Pons (tissue), 1 donor: ENCODE measurements at regions not wholly inside any gene's neighbourhood (a gene's known extent, or its start where the extent isn't known, plus 50 kb on each side); places are given as distances from the start of the nearest gene placed in this dataset.

Experiments
- DNase-seq: peaks from one replicate; pipeline ENCODE4 v3.0.0-alpha.2; 2016; ENCODE audit warnings: low spot score

- no peak for DNase-seq
Observed at GRCh38 chr20:23279836-23280235, 70.8 kb upstream of the NXT1 start.

DNA sequence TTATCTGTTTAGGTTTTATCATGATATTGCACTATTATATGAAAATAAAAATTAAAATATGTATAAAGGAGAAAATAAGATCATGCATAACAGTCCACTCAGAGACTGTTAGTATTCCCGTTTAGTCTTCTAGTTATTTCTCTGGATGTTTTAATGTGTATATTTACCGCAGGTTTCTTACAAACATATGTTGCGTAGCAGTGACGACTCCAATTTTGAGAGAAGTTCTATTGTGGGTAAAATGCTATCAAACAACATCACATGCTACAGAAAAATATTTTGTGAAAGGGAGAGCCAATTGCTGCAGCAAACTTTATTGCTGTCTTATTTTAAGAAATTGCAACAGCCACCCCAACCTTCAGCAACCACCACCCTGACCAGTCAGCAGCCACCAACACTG lies 72.4 kb upstream of the NXT1 start:
- no peak for DNase-seq

GRCh38 chr20:23277316-23277715 lies 73.3 kb upstream of the NXT1 start:
- no peak for DNase-seq

DNA sequence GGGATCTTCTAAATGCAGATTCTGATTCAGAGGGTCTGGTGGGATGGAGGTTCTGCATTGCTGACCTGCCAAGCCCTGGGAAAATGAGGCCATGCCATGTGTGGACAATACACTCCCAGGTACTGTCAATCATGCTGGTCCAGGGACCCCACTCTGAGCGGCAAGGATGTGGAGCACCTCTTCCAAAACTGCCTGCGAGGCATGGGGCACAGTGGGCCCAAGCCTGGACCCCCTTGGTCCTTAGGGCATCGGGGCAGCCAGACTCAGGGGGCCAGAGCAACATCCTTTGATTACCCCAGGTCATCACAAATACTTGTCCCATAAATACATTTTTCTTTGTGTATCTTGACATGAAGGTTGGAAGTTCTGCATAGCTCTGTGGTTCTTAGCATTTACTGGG lies 76.8 kb upstream of the NXT1 start:
- no peak for DNase-seq

DNA sequence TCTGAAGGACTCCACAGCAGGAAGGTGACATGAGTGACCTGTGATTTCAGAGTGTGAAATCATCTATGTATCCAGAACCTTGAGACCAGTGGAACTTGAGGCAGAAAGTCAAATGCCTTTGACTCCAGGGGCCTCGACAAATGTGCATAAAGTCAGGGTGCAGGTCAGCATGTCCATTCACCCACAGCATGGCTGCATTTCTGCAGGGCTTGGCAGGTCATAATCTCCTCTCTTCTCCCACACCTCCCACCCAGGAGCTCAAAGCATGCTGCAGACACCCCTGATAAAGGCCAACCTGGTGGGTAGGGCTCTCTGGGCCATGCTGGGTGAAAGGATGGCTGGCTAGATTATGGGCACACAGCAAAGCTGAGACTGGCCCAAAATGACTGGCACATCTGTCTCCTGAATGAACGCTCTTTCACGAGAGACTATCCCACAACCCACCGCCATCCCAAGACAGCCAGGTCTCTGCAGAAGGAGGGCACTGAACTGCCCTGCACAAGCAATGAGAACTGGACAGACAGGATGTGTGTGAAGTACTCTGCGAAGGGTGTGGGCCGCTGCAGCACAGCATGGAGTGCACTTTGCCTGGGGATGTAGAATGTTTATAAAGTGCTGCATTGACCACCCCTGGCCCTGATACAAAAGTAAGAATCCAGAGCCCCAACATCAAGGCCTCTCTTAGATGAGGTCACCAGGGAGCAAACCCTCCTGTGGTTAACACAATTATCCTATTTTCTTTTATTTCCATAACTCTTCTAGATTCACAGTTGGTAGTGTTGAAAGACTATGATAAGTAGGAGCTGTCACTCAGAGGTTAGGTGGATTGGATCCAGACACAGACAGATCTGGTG lies 78.2 kb upstream of the NXT1 start:
- DNase-seq: no peak

GRCh38 chr20:23270382-23270911 lies 80.1 kb upstream of the NXT1 start:
- DNase-seq: no peak

GRCh38 chr20:23269954-23270353 lies 80.6 kb upstream of the NXT1 start:
- DNase-seq: no peak

GRCh38 chr20:23268792-23269354 lies 81.7 kb upstream of the NXT1 start:
- no peak for DNase-seq

GRCh38 chr20:23267909-23268308 lies 82.7 kb upstream of the NXT1 start:
- no peak for DNase-seq

DNA sequence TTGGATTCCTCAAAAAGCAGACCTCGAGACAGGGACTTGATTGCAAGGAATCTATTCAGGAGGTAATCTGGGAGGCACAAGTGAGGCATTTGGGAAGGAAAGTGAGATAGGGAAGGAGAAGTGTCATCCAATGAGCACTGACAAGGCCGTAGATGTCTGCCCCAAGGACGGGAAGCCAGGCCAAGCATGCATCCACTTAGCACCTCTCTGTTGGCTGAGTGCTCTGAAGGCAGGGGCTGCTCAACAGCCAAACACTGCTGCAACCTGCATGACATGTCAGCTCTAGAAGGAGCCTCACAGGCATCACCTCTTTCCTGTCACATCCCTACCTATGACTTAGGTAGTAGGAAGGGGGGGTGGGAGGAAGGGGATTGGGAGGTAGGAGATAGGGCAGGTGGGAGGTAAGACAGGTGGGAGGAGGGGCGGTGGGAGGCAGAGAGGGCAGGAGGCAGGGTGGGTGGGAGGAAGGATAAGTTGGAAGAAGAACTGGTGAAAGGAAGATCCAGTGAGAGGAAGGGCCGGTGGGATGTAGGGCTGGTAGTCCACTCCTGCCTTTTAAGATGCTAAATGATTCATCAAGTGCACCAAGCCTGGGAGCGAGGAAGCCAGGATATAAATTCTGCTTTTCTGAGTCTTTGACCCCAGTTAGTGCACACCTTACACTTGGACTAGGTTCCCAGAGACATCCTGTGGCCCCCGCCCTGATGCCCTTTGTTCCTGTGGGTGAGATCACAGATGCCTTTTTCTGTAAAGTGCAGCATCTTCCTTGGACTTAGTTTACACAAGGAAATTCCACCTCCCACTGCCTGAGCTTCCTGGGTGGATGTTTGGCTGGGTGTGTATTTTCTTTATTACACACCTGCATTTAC lies 83.8 kb upstream of the NXT1 start:
- no peak for DNase-seq

DNA sequence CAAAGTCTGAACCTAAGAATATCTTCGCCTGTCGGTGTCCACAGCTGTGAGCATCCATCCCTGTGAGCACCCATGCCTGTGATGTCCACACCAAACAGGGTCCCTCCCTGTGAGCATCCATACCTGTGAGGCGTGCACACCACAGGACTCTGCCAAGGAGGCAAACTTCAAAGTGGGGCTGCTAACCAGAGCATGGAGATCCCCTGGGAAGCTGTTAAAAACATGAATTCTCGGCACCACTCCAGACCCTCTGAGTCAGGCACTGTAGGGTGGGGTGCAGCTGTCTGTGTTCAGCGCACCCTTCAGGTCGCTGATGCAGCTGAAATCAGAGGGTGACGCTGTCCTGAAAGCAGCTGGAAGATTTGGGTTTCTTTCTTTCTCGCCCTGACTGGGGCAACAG lies 85.4 kb upstream of the NXT1 start:
- no peak for DNase-seq

GRCh38 chr20:23264545-23264944 lies 86.0 kb upstream of the NXT1 start:
- no peak for DNase-seq

DNA sequence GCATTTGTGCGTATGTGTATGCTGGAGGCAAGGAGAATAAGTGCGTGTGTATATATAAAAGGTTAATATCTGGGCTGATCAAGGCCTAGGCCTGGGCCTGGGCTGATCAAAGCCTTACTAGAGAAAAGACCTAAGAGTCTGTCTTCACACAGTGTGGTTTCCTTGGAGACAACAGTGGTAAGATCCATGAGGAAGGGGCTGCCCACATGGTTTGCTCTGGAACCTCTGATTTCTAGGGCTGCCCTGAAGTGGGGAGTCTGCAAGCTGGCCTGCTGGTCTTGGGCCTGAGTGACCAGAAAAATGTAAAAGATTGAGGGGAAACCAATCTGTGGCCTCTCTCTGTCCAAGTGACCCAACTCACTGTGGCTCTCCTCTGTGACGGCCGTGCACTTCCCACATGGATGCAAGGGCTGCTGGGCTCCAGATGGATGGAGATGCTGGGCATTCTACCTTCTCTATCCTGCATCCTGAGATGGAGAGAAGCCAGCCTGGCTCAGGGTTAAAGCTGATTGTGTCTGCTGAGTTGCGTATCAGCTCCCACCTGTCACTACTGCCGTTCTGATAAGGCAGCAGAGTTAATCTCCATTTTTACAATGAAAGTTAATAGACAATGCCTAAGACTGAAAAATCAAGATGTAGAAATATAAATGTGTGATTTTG lies 90.3 kb upstream of the NXT1 start:
- DNase-seq: no peak

DNA sequence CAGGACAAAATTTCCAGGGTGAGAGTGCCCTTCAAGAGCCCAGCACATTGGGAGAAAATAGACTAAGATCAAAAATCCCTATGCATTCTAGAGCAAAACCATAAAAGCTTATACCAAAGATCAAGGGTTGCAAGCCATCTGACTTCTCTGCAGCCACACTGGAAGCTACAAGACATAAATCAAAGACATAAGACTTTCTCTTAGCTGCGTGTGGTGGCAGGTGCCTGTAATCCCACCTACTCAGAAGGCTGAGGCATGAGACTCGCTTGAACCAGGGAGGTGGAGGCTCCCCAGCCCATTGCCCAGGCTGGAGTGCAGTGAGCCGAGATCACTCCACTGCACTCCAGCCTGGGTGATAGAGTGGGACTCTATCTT lies 91.9 kb upstream of the NXT1 start:
- no peak for DNase-seq

DNA sequence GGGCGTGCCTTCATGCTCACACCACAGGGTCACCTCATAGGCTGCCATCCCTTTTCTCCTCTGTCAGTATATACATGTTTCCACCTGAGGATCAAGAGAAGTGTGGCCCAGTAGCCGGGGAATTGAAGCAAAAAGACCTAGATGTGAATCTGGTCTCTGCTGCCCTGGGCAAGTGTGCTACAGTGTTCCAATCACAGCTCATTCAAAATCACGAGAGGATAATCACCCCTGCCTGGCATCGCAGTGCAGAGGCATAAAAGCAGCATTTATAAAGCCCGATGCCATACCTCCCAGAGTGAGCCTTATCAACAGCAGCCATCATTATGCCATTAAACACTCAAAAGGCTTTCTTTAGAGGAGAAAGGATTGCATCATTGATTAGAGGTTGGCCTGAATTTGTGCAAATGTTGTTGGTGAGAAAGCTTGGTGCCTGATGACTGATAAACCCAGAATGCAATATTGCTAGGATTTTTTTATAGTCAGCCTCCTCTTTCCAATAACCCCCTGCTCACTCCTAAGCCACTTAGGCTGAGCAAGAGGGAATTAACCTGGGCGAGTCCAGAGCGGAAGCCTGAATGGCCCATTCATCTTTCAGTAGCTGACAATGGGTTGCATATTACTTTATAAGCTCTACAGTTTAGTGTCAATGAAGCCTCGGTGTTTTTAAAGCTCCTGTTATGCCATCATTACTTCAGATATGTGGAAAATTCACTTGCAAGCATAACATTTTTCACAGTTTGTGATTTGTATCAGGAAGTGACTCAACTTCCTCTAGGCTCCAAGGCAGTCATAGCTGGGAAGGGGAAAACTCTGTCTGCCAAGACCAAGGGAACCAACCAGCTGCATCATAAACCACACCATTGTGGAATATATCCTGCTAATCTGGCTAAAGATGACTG lies 92.5 kb upstream of the NXT1 start:
- DNase-seq: no peak

GRCh38 chr20:23257106-23257761 lies 93.4 kb upstream of the NXT1 start:
- DNase-seq: no peak

DNA sequence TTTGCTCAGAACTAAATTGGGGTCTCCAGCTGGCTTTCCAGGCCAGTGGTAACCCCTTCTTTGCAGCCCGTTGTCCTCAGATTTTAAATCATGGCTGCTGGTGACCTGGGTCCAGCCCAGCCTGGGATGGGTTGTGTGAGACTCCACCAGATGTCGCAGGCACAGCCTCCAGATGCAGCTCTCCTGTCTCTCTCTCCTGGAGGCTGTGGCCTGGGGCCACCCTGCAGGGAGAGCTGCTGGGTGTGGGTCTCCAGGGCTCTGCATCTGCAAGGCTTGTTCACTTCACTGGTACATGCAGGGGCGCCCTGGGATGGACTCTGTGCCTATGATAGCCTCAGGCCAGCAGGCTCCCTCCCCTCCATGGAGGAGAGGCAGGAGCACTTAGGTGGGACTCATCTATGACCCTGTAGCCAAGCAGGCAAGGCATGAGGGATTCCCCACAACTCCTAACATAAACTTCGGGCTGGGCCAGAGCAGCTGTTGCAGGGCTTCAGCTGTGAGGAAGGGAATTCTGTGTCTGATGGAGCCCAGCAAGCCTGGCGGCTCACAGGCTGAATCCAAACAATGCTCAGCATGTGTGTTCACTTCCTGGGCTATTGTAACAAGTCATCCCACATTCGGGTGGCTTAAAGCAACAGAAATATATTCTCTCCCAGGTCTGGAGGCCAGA lies 94.7 kb upstream of the NXT1 start:
- DNase-seq: no peak

GRCh38 chr20:23255106-23255505 lies 95.5 kb upstream of the NXT1 start:
- no peak for DNase-seq

DNA sequence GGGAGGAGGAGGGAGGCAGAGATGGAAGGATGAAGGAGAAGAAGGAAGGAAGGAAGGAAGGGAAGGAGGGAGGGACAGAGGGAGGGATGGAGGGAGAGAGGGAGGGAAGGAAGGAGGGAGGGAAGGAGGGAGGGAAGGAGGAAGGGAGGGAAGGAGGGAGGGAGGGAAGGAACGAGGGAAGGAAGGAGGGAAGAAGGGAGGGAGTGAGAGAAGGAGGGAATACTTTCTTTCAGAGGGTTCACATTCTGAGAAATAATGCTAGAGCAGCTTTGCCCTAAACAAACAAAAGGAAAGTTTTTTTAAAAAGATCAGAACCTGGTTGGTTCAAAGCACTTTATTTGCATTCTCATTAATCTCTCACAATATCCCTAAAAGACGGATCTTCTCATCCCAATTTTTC lies 96.1 kb upstream of the NXT1 start:
- no peak for DNase-seq

- DNase-seq: no peak
Observed at GRCh38 chr20:23254034-23254433, 96.6 kb upstream of the NXT1 start.
